Vagina (tissue), 2 donors: ENCODE measurements at regions not wholly inside any gene's neighbourhood (a gene's known extent, or its start where the extent isn't known, plus 50 kb on each side); places are given as distances from the start of the nearest gene placed in this dataset.
"Not testable (repeated sequence)": the region's sequence is repeated elsewhere in the genome, so short reads cannot be mapped to it uniquely, and the experiment has no call there.

Experiments used
- DNase-seq, 2 donors: peaks; one replicate each; pipeline ENCODE4 v3.0.0-alpha.2; 2017; ENCODE audit errors: extremely low spot score in 2 of 2
- H3K27ac ChIP-seq: fragments of 200-600 bp; sonication (generic); one replicate; pipeline ENCODE4 v1.5.1; 2019
- H3K27me3 ChIP-seq: fragments of 200-600 bp; sonication (generic); one replicate; pipeline ENCODE4 v1.5.1; 2019
- H3K36me3 ChIP-seq, 2 donors: fragments of 200-600 bp; sonication (generic); one replicate each; pipeline ENCODE4 v1.5.1; 2017 to 2019
- H3K4me1 ChIP-seq: fragments of 200-600 bp; sonication (generic); one replicate; pipeline ENCODE4 v1.5.1; 2019
- H3K4me3 ChIP-seq, 2 donors: fragments of 200-600 bp; sonication (generic); 1 replicate in 1 of 2; 2 replicates in 1 of 2; pipeline ENCODE4 v1.5.1; 2016 to 2019
- H3K9me3 ChIP-seq: fragments of 200-600 bp; sonication (generic); one replicate; pipeline ENCODE4 v1.5.1; 2019
- CTCF ChIP-seq, 3 experiments: fragments of 450-650 bp in 2 of 3; fragments of 200-600 bp in 1 of 3; sonication (generic) in 1 of 3; IDR thresholded peaks; one replicate each; pipeline ENCODE4 v1.5.1; 2017 to 2019; ENCODE audit warnings: antibody characterized with exemption in 3 of 3, mild to moderate bottlenecking in 2 of 3, moderate library complexity in 2 of 3
- POLR2A ChIP-seq, 2 donors: fragments of 450-650 bp; IDR thresholded peaks; one replicate each; pipeline ENCODE4 v1.6.1; 2017; ENCODE audit warnings: antibody characterized with exemption in 2 of 2, mild to moderate bottlenecking in 2 of 2, moderate library complexity in 2 of 2
- POLR2AphosphoS5 ChIP-seq, 2 donors: sonication (generic); formaldehyde crosslinking; IDR thresholded peaks; one replicate each; pipeline ENCODE4 v1.9.0; 2017; ENCODE audit warnings: antibody characterized with exemption in 2 of 2, mild to moderate bottlenecking in 2 of 2, low read depth in 1 of 2; ENCODE audit not compliant: insufficient read depth in 1 of 2
- intact Hi-C: fragments of 100-400 bp; cut with DNase I; formaldehyde crosslinking; loops from one replicate; pipeline ENCODE4 v1.15.1; 2023

- TF ChIP-seq CTCF (IDR thresholded peaks at IDR 0.05) (no peak), POLR2A (IDR thresholded peaks at IDR 0.05) (no peak), POLR2AphosphoS5 (IDR thresholded peaks at IDR 0.05; ENCODE audit: insufficient read depth in 1 of 2, low read depth in 1 of 2) (no peak)
- no peaks in the 10 kb centered on the region for H3K4me1 ChIP-seq
- H3K27me3 ChIP-seq, result no peaks in the 10 kb centered on the region
- no peaks in the 10 kb centered on the region for H3K36me3 ChIP-seq
- no peak overlapping the region for H3K27ac ChIP-seq
- H3K4me3 ChIP-seq, result no peak overlapping the region
- DNase-seq, result no peak
- intact Hi-C loops, result no loop called here
- H3K9me3 ChIP-seq, result no peaks in the 10 kb centered on the region
These were observed 108.4 kb upstream of the FAM241A start for GRCh38 chr4:112036886-112037285.

DNA sequence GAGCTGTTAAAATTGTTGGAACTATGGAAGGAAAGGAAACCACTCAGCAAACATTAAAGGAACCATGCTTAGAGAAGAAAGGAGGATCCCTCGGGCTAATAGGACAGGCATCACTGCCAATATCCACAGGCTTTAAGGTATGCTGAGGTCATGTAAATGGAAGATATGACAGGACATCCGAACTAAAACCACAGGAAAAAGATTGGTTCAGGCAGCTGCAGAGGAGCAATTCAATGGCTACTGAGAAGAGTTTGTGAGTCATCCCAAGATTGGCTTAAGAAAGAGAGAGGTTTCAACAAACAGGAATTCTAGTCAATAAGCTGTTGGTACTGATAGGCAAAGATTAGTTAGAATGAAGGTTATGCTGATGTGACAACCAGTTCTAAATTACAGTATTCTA, 106.4 kb upstream of the FAM241A start:
- DNase-seq, result no peak
- intact Hi-C loops, result no loop called here
- H3K9me3 ChIP-seq, result no peaks in the 10 kb centered on the region
- H3K36me3 ChIP-seq, result no peaks in the 10 kb centered on the region
- TF ChIP-seq POLR2AphosphoS5 (IDR thresholded peaks at IDR 0.05; ENCODE audit: insufficient read depth in 1 of 2, low read depth in 1 of 2) (no peak), POLR2A (IDR thresholded peaks at IDR 0.05) (no peak), CTCF (IDR thresholded peaks at IDR 0.05) (no peak)
- no peak overlapping the region for H3K27ac ChIP-seq
- H3K4me1 ChIP-seq, result no peaks in the 10 kb centered on the region
- H3K27me3 ChIP-seq, result no peaks in the 10 kb centered on the region
- H3K4me3 ChIP-seq, result no peak overlapping the region

- H3K27me3 ChIP-seq, H3K9me3 ChIP-seq, intact Hi-C loops: not testable (repeated sequence)
These were observed 96.1 kb upstream of the FAM241A start for GRCh38 chr4:112049119-112049518.

GRCh38 chr4:112053825-112054350, 91.4 kb upstream of the FAM241A start:
- Histone ChIP-seq H3K9me3 (no peaks in the 10 kb centered on the region), H3K27ac (no peak overlapping the region), H3K27me3 (no peaks in the 10 kb centered on the region), H3K4me3 (no peak overlapping the region), H3K4me1 (peaks cover 8% of the 10 kb centered on the region), H3K36me3 (no peaks in the 10 kb centered on the region)
- intact Hi-C loops, result no loop called here
- TF ChIP-seq POLR2AphosphoS5 (IDR thresholded peaks at IDR 0.05; ENCODE audit: insufficient read depth in 1 of 2, low read depth in 1 of 2) (no peak), CTCF (IDR thresholded peaks at IDR 0.05) (no peak), POLR2A (IDR thresholded peaks at IDR 0.05) (no peak)
- DNase-seq, result no peak

More at GRCh38 chr4:112049119-112049518, 96.1 kb upstream of the FAM241A start:
- not testable (repeated sequence) for H3K4me1 ChIP-seq, H3K36me3 ChIP-seq, DNase-seq, H3K4me3 ChIP-seq, H3K27ac ChIP-seq

- no peaks in the 10 kb centered on the region for H3K36me3 ChIP-seq
- H3K4me1 ChIP-seq, result peaks cover 8% of the 10 kb centered on the region
- no peak overlapping the region for H3K27ac ChIP-seq
- intact Hi-C loops, result no loop called here
- H3K4me3 ChIP-seq, result no peak overlapping the region
- H3K9me3 ChIP-seq, result no peaks in the 10 kb centered on the region
- no peaks in the 10 kb centered on the region for H3K27me3 ChIP-seq
- no peak for DNase-seq
- TF ChIP-seq CTCF (IDR thresholded peaks at IDR 0.05), result no peak
- TF ChIP-seq POLR2A (IDR thresholded peaks at IDR 0.05), result no peak
- no peak for TF ChIP-seq POLR2AphosphoS5 (IDR thresholded peaks at IDR 0.05; ENCODE audit: insufficient read depth in 1 of 2, low read depth in 1 of 2)
These were observed 90.2 kb upstream of the FAM241A start for GRCh38 chr4:112055100-112055499.
